ENCODE measurements at regions not wholly inside any gene's neighbourhood (a gene's known extent, or its start where the extent isn't known, plus 50 kb on each side); places are given as distances from the start of the nearest gene placed in this dataset.
"Not testable (repeated sequence)": the region's sequence is repeated elsewhere in the genome, so short reads cannot be mapped to it uniquely, and the experiment has no call there.

DNA sequence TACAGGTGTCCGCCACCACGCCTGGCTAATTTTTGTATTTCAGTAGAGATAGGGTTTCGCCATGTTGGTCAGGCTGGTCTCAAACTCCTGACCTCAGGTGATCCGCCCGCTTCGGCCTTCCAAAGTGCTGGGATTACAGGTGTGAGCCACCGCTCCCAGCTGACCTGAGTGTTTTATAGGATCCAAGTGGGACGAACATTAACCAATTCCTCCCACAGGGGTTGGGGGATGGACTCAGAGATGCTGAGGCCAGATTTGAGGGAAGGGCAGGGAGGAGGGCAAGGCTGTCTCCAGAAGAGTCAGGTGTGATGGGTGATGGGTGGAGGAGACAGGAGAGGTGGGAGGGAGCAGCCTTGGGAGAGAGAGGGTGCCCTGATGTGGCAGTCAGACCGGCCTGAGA lies 65.0 kb upstream of the SMAD6 start:
- DNase-seq, result not testable (repeated sequence)

DNA sequence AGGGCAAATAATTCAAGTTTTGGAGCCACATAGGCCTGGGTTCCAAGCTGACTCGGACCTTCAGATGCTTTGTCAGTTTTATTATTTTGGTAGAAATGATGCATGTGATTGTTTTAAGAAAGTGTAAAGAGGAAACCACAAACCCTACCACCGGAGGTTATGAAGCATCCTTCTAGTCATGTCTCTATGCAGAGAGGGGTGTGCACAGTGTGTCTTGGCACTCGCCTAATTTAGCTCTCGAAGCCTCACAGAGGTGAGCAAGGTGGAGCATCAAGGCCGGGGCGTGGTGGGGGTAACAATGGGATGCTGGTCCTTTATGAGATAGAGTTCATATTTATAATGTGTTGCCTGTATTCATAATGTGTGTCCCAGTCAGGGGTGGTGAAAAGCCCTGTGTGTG lies 63.7 kb upstream of the SMAD6 start:
- DNase-seq, result no peak

DNA sequence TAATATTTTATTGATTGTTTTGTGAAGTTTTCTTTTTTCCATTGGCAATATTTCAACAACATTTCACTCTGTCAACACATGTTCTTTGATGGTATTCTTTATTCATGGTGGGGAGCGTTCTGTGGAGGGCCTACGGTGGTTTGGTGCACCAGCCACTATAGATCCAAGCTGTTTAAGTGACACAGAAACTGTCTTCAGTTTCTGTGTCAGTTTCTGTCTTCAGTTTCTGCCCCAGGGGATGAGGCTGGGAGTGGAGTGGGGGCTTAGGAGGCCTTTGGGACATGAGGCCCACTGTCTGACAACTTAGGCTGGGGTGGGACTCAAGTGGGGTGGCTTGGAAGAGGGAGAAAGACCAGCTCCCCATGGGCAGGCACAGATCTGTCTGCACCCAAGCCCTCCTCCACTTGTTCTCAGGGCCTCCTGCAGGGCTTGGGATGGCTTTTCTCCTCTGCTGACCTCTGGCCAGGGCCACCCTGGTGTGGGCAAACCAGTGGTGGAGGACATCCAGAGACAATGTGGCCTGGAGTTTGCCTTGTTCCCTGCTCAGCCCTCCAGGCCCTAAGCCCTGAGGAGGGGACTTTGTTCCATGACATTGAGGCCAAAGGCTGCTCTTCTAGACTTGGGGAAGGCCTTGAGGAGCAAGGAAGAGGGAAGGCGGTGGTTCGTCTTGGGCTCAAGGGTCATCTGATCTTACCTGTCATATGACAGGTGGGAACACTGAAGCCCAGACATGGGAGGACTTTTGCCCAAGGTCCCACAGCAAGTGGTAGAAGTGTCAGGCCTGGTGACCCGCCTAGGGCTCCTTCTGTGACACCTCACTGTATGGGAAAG lies 60.3 kb upstream of the SMAD6 start:
- no peak for DNase-seq

DNA sequence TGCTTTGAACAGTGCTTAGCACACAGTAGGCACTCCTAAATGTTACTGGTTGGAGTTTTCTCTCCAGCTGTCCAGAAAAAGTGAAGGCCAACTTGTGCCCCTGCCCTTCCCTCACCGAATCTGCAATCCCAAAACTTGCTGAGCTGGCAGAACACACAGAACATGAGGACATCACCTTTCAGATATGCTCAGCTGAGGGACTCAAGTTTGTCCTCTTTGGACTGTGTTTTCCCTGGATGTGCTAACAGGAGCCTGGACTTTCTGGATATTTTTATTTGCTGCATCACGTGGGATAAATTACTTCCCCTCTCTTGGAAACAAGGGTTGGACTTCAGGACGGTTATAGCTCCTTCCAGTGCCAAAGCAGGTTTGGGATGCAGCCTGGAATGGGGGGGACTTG lies 59.5 kb upstream of the SMAD6 start:
- DNase-seq, result no peak

DNA sequence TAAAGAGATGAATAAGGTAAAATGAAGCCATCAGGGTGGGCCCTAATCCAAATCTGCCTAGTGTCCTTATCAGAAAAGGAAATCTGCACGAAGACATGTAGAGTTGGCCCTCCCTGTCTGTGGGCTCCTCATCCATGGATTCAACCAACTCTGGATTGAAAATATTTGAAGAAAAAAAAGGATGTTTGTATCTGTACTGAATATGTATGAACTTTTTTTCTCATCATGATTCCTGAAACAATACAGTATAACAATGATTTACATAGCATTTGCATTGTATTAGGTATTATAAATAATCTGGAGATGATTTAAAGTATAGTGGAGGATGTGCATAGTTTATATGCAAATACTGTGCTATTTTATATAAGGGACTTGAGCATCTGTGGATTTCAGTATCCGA lies 59.0 kb upstream of the SMAD6 start:
- no peak for DNase-seq

DNA sequence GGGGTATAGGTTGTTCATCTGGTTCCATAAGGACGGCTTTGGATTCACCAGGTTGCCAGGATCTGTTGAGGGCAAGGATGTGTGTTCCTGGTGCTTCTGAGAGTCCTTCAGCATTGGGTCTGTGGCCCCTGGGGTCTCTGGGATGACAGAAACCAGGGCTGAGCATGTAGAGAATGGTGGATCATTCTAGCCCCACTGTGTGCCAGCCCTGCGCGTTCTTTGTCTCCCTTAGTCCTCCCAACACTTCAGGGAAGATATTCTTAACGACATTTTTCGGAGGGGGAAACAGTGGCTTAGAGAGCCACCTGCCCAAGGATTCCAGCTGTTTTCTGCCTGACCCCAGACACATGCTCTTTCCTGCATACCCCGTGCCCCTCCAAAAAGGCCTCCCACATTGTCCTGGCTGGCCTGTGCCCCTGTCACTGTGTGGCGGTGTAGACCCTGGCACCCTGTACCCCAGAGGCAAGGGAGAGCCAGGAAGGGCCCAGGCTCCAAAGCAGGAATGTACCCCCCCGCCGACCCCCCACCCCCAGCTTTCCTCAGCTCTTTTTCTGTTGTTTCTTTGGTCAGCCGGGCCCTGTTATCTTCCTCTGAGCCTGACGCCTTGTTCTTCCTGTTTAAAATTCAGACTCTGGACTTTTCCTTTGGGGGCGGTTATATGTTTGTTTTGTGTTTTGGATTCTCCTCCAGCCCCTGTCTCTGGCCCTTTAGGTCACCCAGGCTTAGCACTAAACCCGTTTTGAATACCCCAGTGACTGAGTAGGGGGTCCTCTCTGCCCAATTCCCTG lies 57.8 kb upstream of the SMAD6 start:
- DNase-seq, result no peak

DNA sequence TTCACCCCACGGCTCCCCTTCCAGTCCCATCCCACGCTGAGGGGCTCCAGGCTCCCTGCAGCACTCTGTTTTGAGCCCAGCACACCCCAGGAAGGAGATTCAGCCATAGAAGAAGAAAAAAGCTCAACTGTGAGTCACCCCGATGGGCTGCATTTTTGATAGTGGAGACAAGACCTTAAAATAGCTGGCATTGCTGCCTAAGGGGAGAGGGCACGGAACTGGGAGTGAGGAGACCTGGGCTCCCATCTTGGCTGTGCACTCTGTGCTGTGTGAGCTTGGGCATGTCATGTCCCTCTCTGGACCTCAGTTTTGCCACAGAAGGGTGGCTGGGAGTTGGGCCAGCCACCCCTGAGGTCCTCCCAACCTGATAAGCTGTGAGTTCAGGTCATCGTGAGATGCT lies 57.2 kb upstream of the SMAD6 start:
- no peak for DNase-seq

DNA sequence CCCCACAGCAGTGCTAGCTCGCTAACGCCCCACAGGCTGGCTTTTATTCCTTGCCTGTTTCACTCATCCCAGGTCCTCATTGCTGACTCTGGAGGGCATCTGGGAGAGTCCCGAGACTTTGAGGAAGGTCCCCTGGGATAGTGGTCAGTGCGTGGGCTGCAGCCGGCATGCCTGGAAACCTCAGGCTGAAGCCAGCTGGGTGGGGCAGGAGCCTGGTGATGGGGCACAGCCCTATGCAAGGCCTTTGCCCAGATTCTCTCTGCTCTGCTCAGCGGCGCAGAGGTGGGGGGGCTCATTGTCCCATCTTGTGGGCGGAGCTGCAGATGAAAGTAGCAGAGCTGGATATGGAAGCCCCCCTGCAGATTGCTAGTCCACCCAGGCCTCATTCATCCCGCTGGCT lies 55.7 kb upstream of the SMAD6 start:
- DNase-seq, result no peak

DNA sequence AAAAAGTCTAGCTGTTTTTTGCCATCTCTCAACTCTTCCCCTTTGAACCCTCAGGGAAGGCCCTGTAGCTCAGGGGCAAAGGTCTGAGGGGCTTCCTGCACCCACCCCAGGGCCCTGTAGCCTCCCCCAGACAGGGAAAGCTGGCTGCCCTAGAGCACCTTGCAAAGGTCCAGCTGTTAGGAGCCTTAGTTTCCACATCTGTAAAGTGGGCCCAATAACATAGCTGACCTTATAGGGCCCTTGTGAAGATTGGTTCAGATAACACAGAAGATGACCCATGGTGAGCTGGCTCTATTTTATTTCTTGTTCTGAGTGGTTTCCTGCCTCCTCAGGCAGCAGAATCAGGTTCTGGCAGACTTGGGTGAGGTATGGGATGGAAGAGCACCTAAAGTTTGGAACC lies 55.2 kb upstream of the SMAD6 start:
- DNase-seq, result no peak

DNA sequence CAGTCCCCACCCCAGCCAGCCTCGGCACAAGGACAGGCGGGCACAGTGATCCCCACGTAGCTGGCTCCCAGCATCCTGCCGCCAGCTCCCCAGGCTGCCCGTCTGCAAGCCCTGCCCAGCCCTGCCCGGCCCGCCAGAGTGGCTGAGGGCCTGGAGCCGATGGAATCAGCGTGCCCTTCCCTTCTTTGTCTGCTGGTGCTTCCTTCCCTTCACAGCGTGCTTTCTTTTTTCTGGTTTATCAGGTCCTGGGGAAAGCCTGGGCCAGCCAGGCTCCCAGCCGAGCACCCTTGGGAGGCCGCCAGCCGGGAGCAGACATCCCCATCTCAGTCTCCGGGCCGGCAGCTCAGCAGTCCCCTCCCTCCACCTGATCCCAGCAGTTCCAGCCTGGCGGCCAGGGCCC lies 54.7 kb upstream of the SMAD6 start:
- DNase-seq, result no peak

DNA sequence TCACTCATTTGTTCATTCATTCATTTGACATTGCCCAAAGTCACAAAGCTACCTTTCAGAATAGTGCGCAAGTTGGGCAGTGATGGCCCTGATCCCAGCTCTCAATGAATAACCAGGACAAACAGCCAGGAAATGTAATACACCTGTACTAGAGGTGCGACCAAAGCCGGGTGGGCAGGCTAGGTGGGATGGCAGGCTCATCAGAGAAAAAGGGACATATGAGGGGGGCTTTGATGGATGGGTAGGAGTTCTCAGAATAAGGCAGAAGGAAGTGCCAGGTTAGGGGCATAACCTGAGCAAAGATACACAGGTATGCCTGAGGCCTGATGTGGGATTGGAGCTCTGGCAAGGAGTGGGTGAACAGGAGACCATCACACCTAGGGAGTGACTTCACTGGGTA lies 53.4 kb upstream of the SMAD6 start:
- no peak for DNase-seq

DNA sequence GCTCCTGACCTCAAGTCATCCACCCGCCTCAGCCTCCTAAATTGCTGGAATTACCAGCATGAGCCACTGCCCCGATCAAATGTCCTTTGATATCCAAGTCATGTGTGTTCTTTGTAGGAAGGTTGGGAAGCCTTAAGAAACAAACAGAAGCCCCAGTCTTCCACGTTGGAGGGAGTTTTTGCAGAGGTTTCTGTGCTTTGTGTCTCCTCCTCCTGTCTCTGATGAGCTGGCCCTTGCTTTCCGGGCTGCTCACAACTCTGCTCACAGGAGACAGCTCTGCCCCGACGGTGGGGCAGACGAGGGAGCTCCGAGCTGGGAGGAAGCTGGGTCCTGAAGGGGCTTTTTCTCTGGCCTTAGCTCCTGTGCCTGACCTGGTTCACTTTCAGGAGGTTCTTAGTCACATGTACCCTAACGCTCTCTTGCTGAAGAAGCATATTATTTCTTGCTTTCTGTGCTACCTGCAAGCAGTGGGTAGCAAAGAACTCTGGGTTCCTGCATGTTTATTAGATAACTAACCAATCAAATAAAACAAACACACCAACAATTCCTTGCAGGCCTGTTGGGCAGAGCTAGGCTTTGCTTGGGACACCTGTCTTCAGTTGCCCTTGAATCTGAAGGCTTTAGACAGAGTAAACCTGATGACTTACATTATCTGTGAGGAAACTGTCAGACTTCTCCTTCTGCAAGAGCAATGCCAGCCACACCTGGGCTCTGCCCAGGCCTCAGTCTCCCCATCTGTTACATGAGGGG lies 52.6 kb upstream of the SMAD6 start:
- no peak for DNase-seq

DNA sequence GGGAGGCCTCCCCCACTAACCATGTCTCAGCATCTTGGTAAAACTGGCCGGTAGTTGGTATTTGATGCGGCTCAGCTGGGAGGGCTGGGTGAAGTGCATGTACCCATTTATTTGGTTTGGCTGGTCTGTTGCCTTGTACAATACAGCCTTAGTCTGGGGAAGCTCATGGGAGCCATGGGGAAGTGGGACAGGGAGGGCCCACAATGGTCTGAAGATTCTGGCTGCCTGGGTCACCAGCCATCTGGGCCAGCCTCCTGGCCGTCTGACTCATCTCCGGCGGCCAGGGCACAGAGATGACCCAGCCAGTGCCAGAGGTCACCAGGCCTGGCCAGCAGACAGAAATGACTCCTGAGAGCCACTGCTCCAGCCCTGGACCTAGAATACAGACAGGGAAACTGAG lies 51.6 kb upstream of the SMAD6 start:
- DNase-seq, result no peak

DNA sequence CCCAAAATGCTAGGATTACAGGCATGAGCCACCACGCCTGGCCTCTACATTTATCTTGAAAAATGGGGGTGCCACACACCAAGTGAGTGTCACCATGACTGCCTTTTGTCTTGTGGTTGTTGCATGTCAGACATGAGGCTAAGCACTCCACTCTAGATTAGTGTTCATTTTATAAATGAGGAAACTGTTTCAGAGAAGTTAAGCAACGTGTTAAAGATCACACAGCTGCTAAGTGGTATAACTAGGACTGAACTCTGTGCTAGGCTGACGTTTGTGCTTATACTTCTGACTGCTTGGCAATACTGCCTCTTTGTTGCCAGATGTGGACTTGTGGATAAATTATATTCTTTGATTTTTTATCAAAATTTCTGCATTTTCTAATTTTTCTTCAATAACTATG lies 50.8 kb upstream of the SMAD6 start:
- no peak for DNase-seq

DNA sequence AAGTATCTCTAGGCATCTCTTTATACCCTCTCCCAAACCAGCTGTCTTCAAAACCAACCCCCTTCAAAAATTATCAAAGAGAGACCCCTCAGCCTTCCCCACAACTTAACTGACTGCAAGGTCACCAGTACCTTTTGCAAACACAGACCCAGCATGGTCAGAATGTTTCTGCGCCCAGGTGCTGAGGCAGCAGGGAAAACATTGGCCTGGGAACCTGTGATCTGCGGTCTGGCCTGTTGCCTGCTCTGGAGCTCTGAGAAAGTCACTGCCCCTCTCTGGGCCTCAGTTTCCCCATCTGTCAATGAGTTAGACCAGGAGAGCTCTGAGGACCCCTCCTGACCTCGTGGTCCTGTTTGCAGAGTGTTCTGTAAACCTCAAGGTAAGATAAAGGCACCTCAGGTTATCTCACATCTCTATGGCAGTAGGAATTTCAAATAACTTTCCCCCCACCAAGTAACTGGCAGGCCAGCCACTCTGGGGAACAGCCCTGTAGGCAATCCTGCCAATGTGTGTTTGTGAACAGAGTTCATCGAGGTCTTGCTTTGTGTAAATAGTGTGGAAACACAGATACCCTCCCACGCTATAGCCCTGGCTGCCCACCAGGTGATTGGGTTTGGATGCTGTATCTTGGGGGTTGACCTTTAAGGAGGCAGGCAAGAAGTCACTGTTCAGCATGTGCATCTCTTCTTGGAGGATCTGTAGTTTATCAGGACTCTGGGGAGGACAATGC lies 50.0 kb upstream of the SMAD6 start:
- no peak for DNase-seq

Measured in DMS153 (cell line).